Lower lobe of right lung (tissue), 2 donors: ENCODE measurements at regions not wholly inside any gene's neighbourhood (a gene's known extent, or its start where the extent isn't known, plus 50 kb on each side); places are given as distances from the start of the nearest gene placed in this dataset.
"Not testable (repeated sequence)": the region's sequence is repeated elsewhere in the genome, so short reads cannot be mapped to it uniquely, and the experiment has no call there.

Experiments
- ATAC-seq, 2 donors: fragments of 200-7000 bp; cut with Tn5 transposase; one replicate each; pipeline ENCODE4 v1.9.1; 2020 to 2022; ENCODE audit warnings: mild to moderate bottlenecking in 2 of 2, moderate library complexity in 2 of 2
- DNase-seq: peaks from one replicate; pipeline ENCODE4 v3.0.0-alpha.2; 2020
- H3K27ac ChIP-seq: fragments of 200-600 bp; one replicate; pipeline ENCODE4 v1.8.0; 2022
- H3K27me3 ChIP-seq: fragments of 200-600 bp; one replicate; pipeline ENCODE4 v1.8.0; 2022; ENCODE audit warnings: low read depth
- H3K36me3 ChIP-seq: fragments of 200-600 bp; one replicate; pipeline ENCODE4 v1.8.0; 2022; ENCODE audit warnings: mild to moderate bottlenecking
- H3K4me1 ChIP-seq: fragments of 200-600 bp; one replicate; pipeline ENCODE4 v1.8.0; 2022
- H3K4me3 ChIP-seq: fragments of 200-600 bp; one replicate; pipeline ENCODE4 v1.8.0; 2022; ENCODE audit warnings: mild to moderate bottlenecking
- H3K9me3 ChIP-seq: fragments of 200-600 bp; one replicate; pipeline ENCODE4 v1.8.0; 2022
- intact Hi-C: fragments of 100-400 bp; cut with DNase I; formaldehyde crosslinking; loops from one replicate; pipeline ENCODE4 v1.11.0; 2022
- TF ChIP-seq, protein P1 (sequence below): fragments of 200-600 bp; IDR thresholded peaks from one replicate; pipeline ENCODE4 v1.8.0; 2022; ENCODE audit warnings: antibody characterized with exemption, mild to moderate bottlenecking
- donor health status: DM: no; HTN: yes; CAD: no; lungs with severe emphysema.

DNA sequence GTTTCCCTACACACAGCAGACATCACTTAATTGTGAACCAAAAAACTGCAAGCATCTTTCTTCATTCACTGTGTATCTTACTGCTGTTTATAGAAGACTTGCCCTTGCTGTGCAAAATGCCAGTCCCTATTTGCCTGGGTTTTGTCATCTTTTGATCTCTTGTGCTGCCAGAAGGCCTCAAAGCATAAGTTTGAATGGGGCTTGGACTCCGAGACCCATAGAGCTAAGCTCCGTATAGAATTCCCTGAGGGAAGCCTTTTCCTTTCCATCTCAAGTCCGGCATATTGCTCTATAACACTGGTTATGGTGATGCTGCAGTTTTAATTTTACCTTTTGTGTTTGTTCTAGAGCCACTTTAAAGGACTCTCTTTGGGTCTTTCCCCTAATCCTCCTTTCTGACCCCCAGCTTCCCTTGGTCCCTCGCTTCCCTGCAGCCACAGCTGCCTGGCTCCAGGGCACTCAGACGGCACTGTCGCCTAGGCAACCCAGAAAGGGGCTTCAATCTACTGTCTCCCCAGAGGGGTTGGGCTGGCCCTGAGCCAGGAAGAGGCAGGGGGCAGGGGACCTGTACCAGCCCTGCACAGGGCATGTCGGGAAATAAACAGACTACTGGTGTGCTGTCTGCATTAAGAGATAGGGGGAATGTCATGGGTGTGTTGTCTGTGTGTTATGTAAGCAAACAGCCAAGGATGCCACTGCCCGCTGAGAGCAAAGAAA lies 73.4 kb upstream of the MELK start:
- Histone ChIP-seq H3K27me3 (no peaks in the 10 kb centered on the region), H3K4me1 (no peaks in the 10 kb centered on the region), H3K36me3 (no peaks in the 10 kb centered on the region), H3K9me3 (no peaks in the 10 kb centered on the region), H3K4me3 (no peak overlapping the region), H3K27ac (no peak overlapping the region)
- DNase-seq (no peak), ATAC-seq (no peak)
- intact Hi-C loops, result no loop called here
- TF ChIP-seq, protein P1, sequence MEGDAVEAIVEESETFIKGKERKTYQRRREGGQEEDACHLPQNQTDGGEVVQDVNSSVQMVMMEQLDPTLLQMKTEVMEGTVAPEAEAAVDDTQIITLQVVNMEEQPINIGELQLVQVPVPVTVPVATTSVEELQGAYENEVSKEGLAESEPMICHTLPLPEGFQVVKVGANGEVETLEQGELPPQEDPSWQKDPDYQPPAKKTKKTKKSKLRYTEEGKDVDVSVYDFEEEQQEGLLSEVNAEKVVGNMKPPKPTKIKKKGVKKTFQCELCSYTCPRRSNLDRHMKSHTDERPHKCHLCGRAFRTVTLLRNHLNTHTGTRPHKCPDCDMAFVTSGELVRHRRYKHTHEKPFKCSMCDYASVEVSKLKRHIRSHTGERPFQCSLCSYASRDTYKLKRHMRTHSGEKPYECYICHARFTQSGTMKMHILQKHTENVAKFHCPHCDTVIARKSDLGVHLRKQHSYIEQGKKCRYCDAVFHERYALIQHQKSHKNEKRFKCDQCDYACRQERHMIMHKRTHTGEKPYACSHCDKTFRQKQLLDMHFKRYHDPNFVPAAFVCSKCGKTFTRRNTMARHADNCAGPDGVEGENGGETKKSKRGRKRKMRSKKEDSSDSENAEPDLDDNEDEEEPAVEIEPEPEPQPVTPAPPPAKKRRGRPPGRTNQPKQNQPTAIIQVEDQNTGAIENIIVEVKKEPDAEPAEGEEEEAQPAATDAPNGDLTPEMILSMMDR, result no peak

DNA sequence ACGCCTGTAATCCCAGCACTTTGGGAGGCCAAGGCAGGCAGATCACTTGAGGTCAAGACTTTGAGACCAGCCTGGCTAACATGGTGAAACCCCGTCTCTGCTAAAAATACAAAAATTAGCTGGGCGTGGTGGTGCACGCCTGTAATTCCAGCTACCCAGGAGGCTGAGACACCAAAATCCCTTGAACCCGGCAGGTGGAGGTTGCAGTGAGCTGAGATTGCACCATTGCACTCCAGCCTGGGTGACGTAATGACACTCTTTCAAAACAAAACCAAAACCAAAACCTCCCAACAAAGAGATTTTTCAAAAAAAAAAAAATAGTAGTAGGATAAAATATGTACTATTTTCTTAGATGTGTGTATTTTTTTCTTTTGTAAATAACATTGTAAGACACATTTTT lies 79.1 kb upstream of the MELK start:
- not testable (repeated sequence) for H3K27me3 ChIP-seq, H3K9me3 ChIP-seq

GRCh38 chr9:36492865-36493264 lies 79.8 kb upstream of the MELK start:
- H3K27me3 ChIP-seq, result no peaks in the 10 kb centered on the region
- no peak overlapping the region for H3K4me3 ChIP-seq
- H3K27ac ChIP-seq, result no peak overlapping the region
- H3K4me1 ChIP-seq, result peaks cover 20% of the 10 kb centered on the region
- no peaks in the 10 kb centered on the region for H3K9me3 ChIP-seq
- TF ChIP-seq, protein P1, result no peak
- no peak for ATAC-seq
- no peak for DNase-seq
- intact Hi-C loops, result no loop called here
- no peaks in the 10 kb centered on the region for H3K36me3 ChIP-seq

More for the DNA sequence above, 79.1 kb upstream of the MELK start:
- H3K4me1 ChIP-seq, result peaks cover 13% of the 10 kb centered on the region
- H3K36me3 ChIP-seq, intact Hi-C loops, H3K27ac ChIP-seq, DNase-seq, ATAC-seq: not testable (repeated sequence)
- H3K4me3 ChIP-seq, result peak overlapping the region; percentile 6

- Histone ChIP-seq H3K27ac (peak overlapping the region; percentile 95), H3K4me1 (peaks cover 34% of the 10 kb centered on the region), H3K36me3 (no peaks in the 10 kb centered on the region), H3K4me3 (no peak overlapping the region), H3K9me3 (no peaks in the 10 kb centered on the region), H3K27me3 (no peaks in the 10 kb centered on the region)
- ATAC-seq (no peak), DNase-seq (no peak)
- intact Hi-C loops, result no loop called here
- TF ChIP-seq, protein P1, result no peak
Observed at GRCh38 chr9:36489453-36489852, 83.2 kb upstream of the MELK start.

DNA sequence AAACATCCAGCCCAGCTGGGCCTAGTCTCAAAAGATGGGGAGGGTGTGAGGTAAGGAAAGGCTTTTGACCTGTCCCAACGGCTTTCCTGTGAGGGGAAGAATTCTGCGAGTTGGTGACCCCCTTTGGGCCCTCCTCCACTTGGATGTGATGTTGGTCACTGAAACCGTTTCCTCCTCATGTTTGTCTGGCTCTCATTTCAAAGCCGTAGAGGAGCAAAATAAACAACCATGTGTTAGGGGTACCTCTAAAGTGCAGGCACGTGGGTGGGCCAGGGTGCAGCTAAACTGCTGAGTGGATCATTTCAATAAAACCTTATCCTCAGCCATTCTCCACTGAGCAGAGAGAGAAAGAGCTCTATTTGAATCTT lies 84.3 kb upstream of the MELK start:
- TF ChIP-seq, protein P1, result no peak
- DNase-seq (no peak), ATAC-seq (no peak)
- Histone ChIP-seq H3K4me1 (peaks cover 28% of the 10 kb centered on the region), H3K36me3 (no peaks in the 10 kb centered on the region), H3K4me3 (peak overlapping the region; percentile 63), H3K27me3 (no peaks in the 10 kb centered on the region), H3K27ac (peak overlapping the region; percentile 95), H3K9me3 (no peaks in the 10 kb centered on the region)
- intact Hi-C loops, result no loop called here

DNA sequence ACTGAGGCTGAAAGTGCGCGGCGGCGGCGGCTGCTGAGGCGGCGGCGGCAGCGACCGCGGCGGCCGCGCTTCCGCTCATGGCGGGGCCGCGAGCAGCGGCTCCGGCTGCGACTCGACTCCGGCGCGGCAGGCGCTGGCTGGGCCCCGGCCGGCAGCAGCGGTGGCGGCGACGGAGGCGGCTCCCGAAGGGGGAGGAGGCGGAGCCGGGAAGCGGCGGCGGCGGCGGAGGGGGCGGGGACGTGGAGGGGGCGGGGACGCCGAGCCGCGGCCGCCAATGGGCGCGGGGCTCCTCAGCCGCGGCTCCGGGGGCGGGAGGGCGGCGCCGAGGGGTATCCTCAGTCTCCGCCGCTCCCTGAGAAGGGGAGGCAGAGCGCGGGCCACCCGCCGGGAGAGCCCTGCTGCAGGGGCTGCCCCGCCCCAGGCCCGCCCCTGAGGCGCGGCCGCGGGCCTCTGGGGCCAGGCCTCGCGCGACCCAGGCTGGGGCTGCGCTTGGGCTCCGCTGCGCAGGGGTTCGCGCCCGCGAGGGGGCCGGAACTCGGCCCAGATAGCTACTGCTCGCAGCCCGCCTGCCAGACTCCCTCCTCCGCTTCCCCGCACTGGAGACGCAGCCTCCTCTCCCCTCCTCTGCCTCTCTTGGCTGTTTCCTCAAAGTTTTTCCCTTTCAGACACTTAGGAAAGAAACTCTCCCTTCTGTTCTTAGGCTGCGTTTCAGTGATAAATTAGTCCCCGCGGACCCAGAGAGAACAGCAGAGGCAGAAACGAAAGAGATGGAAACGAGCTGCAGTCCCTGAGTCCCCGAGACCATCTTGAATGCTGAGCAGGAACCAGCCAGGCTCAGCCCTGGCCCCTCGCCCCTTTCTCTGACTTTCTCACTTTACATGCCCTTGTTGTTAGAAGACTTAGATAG lies 85.0 kb upstream of the MELK start:
- peaks cover 27% of the 10 kb centered on the region for H3K4me1 ChIP-seq
- DNase-seq (peak; percentile 95), ATAC-seq (peak; percentile 99)
- peak overlapping the region; percentile 95 for H3K27ac ChIP-seq
- peak overlapping the region; percentile 63 for H3K4me3 ChIP-seq
- TF ChIP-seq, protein P1, result no peak
- no peaks in the 10 kb centered on the region for H3K9me3 ChIP-seq
- intact Hi-C loops, result no loop called here
- H3K36me3 ChIP-seq, result no peaks in the 10 kb centered on the region
- no peaks in the 10 kb centered on the region for H3K27me3 ChIP-seq
